ENCODE measurements at regions not wholly inside any gene's neighbourhood (a gene's known extent, or its start where the extent isn't known, plus 50 kb on each side); places are given as distances from the start of the nearest gene placed in this dataset.

- TF ChIP-seq, protein P1, sequence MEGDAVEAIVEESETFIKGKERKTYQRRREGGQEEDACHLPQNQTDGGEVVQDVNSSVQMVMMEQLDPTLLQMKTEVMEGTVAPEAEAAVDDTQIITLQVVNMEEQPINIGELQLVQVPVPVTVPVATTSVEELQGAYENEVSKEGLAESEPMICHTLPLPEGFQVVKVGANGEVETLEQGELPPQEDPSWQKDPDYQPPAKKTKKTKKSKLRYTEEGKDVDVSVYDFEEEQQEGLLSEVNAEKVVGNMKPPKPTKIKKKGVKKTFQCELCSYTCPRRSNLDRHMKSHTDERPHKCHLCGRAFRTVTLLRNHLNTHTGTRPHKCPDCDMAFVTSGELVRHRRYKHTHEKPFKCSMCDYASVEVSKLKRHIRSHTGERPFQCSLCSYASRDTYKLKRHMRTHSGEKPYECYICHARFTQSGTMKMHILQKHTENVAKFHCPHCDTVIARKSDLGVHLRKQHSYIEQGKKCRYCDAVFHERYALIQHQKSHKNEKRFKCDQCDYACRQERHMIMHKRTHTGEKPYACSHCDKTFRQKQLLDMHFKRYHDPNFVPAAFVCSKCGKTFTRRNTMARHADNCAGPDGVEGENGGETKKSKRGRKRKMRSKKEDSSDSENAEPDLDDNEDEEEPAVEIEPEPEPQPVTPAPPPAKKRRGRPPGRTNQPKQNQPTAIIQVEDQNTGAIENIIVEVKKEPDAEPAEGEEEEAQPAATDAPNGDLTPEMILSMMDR (conservative IDR thresholded peaks at IDR 0.05; ENCODE audit: low read length): no peak
- no peak for TF ChIP-seq EZH2phosphoT487 (IDR thresholded peaks at IDR 0.05; ENCODE audit: borderline replicate concordance)
Measured at GRCh38 chr12:85720308-85721033, 115.7 kb downstream of the RASSF9 start.

Data from Loucy (cell line).